ENCODE measurements at regions not wholly inside any gene's neighbourhood (a gene's known extent, or its start where the extent isn't known, plus 50 kb on each side); places are given as distances from the start of the nearest gene placed in this dataset.
"Not testable (repeated sequence)": the region's sequence is repeated elsewhere in the genome, so short reads cannot be mapped to it uniquely, and the experiment has no call there.

DNA sequence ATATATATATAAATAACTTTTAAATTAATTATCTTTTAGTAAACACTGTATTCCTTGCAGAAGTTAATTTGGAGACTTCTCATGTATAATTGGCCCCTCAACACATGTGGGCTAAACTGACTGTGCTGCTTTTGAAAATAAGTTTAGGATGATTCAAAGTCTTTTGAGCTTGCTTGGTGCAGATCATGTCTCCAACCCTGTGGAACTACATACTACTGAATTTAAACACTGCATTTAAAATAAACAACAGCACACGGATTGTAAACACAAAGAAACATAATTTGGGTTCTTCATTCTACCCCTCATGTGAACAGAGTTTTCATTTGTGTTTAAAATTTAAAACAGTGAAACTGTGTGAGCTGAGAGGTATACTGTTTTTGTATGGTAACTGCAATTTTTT is 167.7 kb downstream of the DDX1 start:
- no peaks in the 10 kb centered on the region for H3K9me3 Mint-ChIP-seq
- H3K27me3 Mint-ChIP-seq: no peaks in the 10 kb centered on the region
- no peaks in the 10 kb centered on the region for H3K36me3 Mint-ChIP-seq
- H3K4me1 Mint-ChIP-seq: no peaks in the 10 kb centered on the region
- H3K27ac Mint-ChIP-seq: no peak overlapping the region
- no peak overlapping the region for H3K4me3 Mint-ChIP-seq

DNA sequence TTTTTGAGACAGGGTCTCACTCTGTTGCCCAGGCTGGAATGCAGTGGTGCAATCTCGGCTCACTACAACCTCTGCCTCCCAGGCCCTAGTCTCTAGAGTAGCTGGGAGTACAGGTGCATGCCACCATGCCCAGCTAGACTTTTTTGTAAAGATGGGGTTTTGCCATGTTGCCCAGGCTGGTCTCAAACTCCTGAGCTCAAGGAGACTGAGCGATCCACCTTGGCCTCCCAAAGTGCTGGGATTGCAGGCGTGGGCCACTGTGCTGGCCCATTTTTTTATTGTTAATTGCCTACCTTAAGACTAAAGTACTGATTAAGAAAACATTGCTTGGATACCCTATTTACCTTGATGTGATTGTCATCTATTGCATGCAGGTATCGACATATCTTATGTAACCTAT is 168.1 kb downstream of the DDX1 start:
- not testable (repeated sequence) for H3K9me3 Mint-ChIP-seq, H3K27ac Mint-ChIP-seq, H3K4me3 Mint-ChIP-seq, H3K27me3 Mint-ChIP-seq, H3K4me1 Mint-ChIP-seq, H3K36me3 Mint-ChIP-seq

DNA sequence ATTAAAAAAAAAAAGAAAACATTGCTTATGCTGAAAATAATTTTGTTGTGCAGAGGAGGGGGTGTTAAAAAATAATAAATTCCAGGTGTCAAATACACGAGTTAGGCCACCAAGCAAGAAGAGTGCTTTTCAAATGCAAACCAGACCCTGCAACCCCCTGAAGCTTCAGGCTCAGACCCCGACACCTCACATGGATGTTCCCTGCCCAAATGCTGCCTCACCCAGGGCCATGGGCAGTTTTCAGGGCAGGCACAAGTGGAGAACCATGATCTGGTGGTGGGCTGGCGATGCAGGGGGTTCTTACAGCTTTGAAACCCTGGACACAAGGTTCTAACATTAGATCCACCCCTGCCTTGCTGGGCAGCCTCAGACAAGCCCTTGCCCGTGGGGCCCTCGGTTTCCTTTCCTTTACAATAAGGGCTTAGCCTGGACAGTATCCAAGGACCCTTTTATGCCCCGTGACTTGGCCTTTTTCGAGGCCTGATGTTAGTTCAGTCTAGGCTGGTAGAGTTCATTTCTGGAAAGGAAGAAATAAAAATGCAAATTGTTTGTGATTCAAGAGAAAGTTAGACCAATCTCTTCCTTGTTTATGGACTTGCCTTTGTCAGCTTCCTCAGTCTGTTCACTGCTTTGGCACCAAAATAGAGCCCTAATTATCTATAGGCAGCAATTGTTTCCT is 168.7 kb downstream of the DDX1 start:
- no peak overlapping the region for H3K4me3 Mint-ChIP-seq

GRCh38 chr2:15761056-15761455 is 169.4 kb downstream of the DDX1 start:
- no peaks in the 10 kb centered on the region for H3K9me3 Mint-ChIP-seq
- H3K27ac Mint-ChIP-seq: no peak overlapping the region
- no peaks in the 10 kb centered on the region for H3K36me3 Mint-ChIP-seq
- no peaks in the 10 kb centered on the region for H3K27me3 Mint-ChIP-seq
- no peaks in the 10 kb centered on the region for H3K4me1 Mint-ChIP-seq
- no peak overlapping the region for H3K4me3 Mint-ChIP-seq

More for the DNA sequence above, 168.7 kb downstream of the DDX1 start:
- Mint-ChIP-seq H3K4me1 (no peaks in the 10 kb centered on the region), H3K9me3 (no peaks in the 10 kb centered on the region), H3K36me3 (no peaks in the 10 kb centered on the region), H3K27ac (no peak overlapping the region), H3K27me3 (no peaks in the 10 kb centered on the region)

DNA sequence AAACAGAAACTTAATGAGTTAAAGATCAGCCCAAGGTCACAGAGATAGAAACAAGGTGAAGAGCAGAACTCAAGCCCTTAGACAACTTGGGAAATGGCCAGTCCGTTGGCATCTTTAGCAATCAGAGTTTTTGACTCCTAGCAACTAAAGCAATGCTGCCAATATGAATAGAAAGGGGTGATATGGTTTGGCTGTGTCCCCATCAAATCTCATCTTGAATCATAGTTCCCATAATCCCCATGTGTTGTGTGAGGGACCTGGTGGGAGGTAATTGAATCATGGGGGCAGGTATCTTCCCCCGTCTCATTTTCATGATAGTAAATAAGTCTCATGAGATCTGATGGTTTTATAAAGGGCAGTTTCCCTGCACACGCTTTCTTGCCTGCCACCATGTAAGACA is 170.2 kb downstream of the DDX1 start:
- no peaks in the 10 kb centered on the region for H3K27me3 Mint-ChIP-seq
- H3K36me3 Mint-ChIP-seq: no peaks in the 10 kb centered on the region
- H3K4me3 Mint-ChIP-seq: no peak overlapping the region
- H3K4me1 Mint-ChIP-seq: no peaks in the 10 kb centered on the region
- no peak overlapping the region for H3K27ac Mint-ChIP-seq
- no peaks in the 10 kb centered on the region for H3K9me3 Mint-ChIP-seq

GRCh38 chr2:15762449-15762848 is 170.8 kb downstream of the DDX1 start:
- no peaks in the 10 kb centered on the region for H3K27me3 Mint-ChIP-seq
- no peak overlapping the region for H3K4me3 Mint-ChIP-seq
- H3K9me3 Mint-ChIP-seq: no peaks in the 10 kb centered on the region
- H3K4me1 Mint-ChIP-seq: no peaks in the 10 kb centered on the region
- no peak overlapping the region for H3K27ac Mint-ChIP-seq
- no peaks in the 10 kb centered on the region for H3K36me3 Mint-ChIP-seq

GRCh38 chr2:15763106-15763821 is 171.6 kb downstream of the DDX1 start:
- Mint-ChIP-seq H3K4me1 (no peaks in the 10 kb centered on the region), H3K36me3 (no peaks in the 10 kb centered on the region), H3K4me3 (no peak overlapping the region), H3K27ac (no peak overlapping the region), H3K27me3 (no peaks in the 10 kb centered on the region), H3K9me3 (no peaks in the 10 kb centered on the region)

DNA sequence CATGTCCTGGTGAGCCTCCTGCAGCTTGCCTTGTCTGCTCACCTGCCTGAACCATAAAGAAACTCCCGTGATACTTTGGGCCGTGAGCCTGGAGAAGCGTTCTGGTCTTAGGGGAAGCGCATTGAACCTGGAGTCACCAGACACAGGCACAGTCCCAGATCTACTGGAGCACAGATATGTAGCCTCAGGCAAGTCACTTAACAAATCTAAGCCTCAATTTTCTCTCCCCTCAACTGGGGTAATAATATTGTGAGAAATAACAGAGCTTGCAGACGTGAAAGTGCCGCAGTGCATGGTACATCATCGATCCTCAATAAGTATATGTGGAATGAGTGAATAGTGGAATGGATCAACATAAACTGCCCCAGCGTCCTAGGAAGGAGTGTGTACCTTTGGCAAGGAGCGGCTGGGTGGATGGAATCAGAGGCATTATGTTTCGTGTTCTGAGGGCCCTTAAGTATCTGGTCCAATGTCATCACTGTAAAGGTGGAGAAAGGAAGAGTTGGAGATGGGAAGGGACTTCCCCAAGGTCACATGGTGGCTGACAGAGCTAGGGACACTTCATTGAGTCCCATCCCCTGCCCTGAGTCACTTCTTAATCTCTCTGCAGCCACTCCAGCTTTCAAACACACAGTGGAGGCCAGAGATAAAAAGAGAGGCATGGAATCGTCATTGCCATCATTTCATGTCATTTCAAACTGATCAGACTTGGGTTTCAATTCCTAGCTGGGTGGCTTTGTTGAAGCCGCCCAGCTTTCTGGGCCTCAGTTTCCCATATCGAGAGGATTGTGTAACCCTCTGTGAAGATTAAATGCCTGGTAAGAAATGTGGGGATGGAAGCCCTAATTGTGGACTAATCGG is 172.4 kb downstream of the DDX1 start:
- no peak overlapping the region for H3K27ac Mint-ChIP-seq
- H3K27me3 Mint-ChIP-seq: no peaks in the 10 kb centered on the region
- H3K4me3 Mint-ChIP-seq: no peak overlapping the region
- no peaks in the 10 kb centered on the region for H3K36me3 Mint-ChIP-seq
- H3K9me3 Mint-ChIP-seq: no peaks in the 10 kb centered on the region
- H3K4me1 Mint-ChIP-seq: no peaks in the 10 kb centered on the region

DNA sequence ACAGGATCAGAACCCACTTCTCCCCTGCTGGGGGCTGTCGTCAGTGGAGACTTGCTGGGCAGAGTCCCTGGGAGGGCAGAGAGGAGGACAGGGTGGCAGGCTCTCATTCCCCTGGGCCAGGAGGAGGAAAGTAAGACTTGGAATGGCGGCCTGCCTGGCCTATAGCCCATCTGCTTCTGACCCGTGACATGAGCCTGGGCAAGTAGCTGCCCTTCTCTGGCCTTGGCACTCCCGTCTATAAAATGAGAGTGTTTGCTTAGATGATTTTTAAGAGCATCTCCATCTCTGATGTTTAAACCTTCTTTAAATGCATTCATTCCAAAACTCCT is 173.0 kb downstream of the DDX1 start:
- Mint-ChIP-seq H3K36me3 (no peaks in the 10 kb centered on the region), H3K4me3 (no peak overlapping the region), H3K9me3 (no peaks in the 10 kb centered on the region), H3K27ac (no peak overlapping the region), H3K27me3 (no peaks in the 10 kb centered on the region), H3K4me1 (no peaks in the 10 kb centered on the region)

GRCh38 chr2:15765211-15765610 is 173.5 kb downstream of the DDX1 start:
- Mint-ChIP-seq H3K4me1 (no peaks in the 10 kb centered on the region), H3K9me3 (no peaks in the 10 kb centered on the region), H3K36me3 (no peaks in the 10 kb centered on the region), H3K27ac (no peak overlapping the region), H3K4me3 (no peak overlapping the region), H3K27me3 (no peaks in the 10 kb centered on the region)

- Mint-ChIP-seq H3K36me3 (no peaks in the 10 kb centered on the region), H3K27me3 (no peaks in the 10 kb centered on the region), H3K4me1 (no peaks in the 10 kb centered on the region), H3K4me3 (no peak overlapping the region), H3K27ac (no peak overlapping the region), H3K9me3 (no peaks in the 10 kb centered on the region)
Measured at GRCh38 chr2:15765686-15766302, 174.1 kb downstream of the DDX1 start.

GRCh38 chr2:15766303-15766861 is 174.0 kb upstream of the MYCN start:
- Mint-ChIP-seq H3K4me3 (no peak overlapping the region), H3K9me3 (no peaks in the 10 kb centered on the region), H3K27me3 (no peaks in the 10 kb centered on the region), H3K4me1 (no peaks in the 10 kb centered on the region), H3K27ac (no peak overlapping the region), H3K36me3 (no peaks in the 10 kb centered on the region)

- H3K27ac Mint-ChIP-seq: no peak overlapping the region
- H3K4me3 Mint-ChIP-seq: no peak overlapping the region
- no peaks in the 10 kb centered on the region for H3K36me3 Mint-ChIP-seq
- no peaks in the 10 kb centered on the region for H3K27me3 Mint-ChIP-seq
- no peaks in the 10 kb centered on the region for H3K4me1 Mint-ChIP-seq
- no peaks in the 10 kb centered on the region for H3K9me3 Mint-ChIP-seq
Measured at GRCh38 chr2:15766911-15767597, 173.3 kb upstream of the MYCN start.

DNA sequence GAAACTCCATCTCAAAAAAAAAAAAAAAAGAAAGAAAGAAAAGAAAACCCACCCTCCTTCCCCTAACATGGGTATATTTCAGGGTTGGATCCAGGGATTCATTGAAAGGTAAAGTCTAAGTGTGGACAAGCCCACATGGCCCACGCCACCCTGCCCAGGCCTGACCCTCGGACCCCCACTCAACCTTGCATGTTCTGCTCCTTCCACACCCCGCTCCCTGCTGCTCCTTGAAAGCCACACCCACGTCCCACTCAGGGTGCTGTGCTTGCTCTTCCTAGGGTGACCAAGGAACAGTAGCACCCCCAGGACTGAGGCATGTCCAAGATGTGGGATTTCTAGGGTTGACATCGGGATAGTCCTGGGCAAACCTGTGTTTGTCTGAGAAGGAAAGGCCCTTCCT is 172.7 kb upstream of the MYCN start:
- Mint-ChIP-seq H3K9me3 (no peaks in the 10 kb centered on the region), H3K4me3 (no peak overlapping the region), H3K27ac (no peak overlapping the region), H3K36me3 (no peaks in the 10 kb centered on the region), H3K27me3 (no peaks in the 10 kb centered on the region), H3K4me1 (no peaks in the 10 kb centered on the region)

GRCh38 chr2:15768142-15768541 is 172.2 kb upstream of the MYCN start:
- Mint-ChIP-seq H3K4me1 (no peaks in the 10 kb centered on the region), H3K9me3 (no peaks in the 10 kb centered on the region), H3K4me3 (no peak overlapping the region), H3K27ac (no peak overlapping the region), H3K27me3 (no peaks in the 10 kb centered on the region), H3K36me3 (no peaks in the 10 kb centered on the region)
